ENCODE measurements at regions not wholly inside any gene's neighbourhood (a gene's known extent, or its start where the extent isn't known, plus 50 kb on each side); places are given as distances from the start of the nearest gene placed in this dataset.
"Not testable (repeated sequence)": the region's sequence is repeated elsewhere in the genome, so short reads cannot be mapped to it uniquely, and the experiment has no call there.

DNA sequence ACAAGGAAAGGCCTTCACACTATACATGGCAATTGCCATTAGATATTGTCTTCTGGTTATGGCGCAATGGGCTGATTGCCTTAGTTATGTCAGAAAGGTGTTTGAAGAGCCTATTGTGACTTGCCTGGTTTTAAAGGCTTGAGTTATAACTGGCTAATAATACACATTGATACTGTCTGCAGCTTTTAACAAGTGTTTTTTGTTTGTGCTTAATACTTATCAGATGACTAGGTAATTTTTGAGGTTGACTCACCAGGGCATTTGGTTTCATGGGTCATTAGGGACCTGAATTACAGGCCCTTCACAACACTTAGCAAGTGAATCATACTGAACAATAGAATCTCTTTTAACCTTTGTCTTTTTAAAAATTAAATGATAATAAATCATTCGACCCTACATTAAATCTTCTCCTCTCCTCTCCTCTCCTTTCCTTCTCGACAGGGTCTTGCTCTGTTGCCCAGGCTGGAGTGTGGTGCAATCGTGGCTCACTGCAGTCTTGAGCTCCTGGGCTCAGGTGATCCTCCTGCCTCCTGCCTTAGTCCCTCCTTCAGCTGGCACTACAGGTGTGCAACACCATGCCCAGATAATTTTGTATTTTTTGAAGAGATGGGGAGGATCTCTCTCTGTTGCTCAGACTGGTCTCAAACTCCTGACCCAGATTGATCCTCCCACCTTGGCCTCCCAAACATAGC, 196.3 kb downstream of the JCAD start:
- Histone ChIP-seq H3K36me3 (ENCODE audit: low read depth) (no peaks in the 10 kb centered on the region), H3K9me3 (ENCODE audit: low read depth) (no peaks in the 10 kb centered on the region), H3K4me3 (no peak overlapping the region), H3F3A (ENCODE audit: insufficient read depth) (peaks cover 37% of the 10 kb centered on the region), H3K4me2 (ENCODE audit: unreplicated experiment) (peak overlapping the region; percentile 6), H3K79me2 (ENCODE audit: insufficient read depth) (no peaks in the 10 kb centered on the region), H3K4me1 (ENCODE audit: insufficient read depth) (peaks cover 36% of the 10 kb centered on the region), H3K27ac (no peak overlapping the region), H4K20me1 (ENCODE audit: insufficient read depth) (no peaks in the 10 kb centered on the region), H3K9ac (no peak overlapping the region), H2AFZ (no peak overlapping the region), H3K27me3 (replicated peaks; ENCODE audit: insufficient read depth) (peaks cover 24% of the 10 kb centered on the region), H3K9me2 (ENCODE audit: insufficient read depth) (no peaks in the 10 kb centered on the region)
- peak; percentile 79 for DNase-seq
- in situ Hi-C loops (cut with MboI) = no loop called here
- TF ChIP-seq EZH2 (IDR thresholded peaks at IDR 0.05; ENCODE audit: insufficient read depth, poor library complexity, severe bottlenecking) (no peak), EZH2phosphoT487 (IDR thresholded peaks at IDR 0.05; ENCODE audit: insufficient read depth, low read depth) (peak; percentile 86; the same call in 1 of the 2 replicates)
- 32 to 36% methylated on average over 4 of the region's 4 CpGs for WGBS, 2 experiments (ENCODE audit: low coverage in 1 of 2, low lambda C conversion rate in 2 of 2, missing lambda C conversion rate in 2 of 2)

DNA sequence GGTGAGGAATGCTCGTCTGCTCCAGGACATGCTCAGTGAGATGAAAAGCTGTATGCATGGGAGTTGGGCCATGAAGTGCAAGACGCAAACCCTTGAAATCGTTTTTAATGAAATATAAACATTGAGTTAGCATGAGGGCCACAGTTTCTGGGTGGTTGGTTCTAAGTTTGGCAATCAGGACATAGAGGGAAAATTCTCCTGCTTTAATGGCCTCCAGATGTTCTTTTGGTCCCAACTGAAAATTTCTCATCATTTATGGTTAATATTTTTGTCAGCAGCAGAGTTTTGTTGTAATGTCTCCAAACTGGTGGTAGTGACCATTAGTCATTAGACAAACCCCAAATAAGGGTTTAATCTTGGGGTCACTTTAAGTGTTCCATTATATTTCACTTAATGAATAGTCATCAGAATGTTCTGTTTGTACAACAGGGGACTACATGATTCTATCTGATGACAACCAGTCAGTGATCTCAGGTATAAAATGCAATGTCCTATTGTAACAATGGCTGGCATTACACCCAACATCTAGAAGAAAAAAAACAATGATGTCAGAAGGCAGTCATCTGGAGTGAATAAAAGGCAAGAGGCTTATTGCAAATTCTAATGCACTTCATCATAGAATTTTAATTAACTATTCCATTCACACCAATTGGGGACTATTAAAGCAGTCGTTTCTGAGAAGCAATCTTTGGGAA, 197.4 kb downstream of the JCAD start:
- Histone ChIP-seq H3K27me3 (replicated peaks; ENCODE audit: insufficient read depth) (peaks cover 31% of the 10 kb centered on the region), H3K9ac (no peak overlapping the region), H3K9me2 (ENCODE audit: insufficient read depth) (no peaks in the 10 kb centered on the region), H3K79me2 (ENCODE audit: insufficient read depth) (no peaks in the 10 kb centered on the region), H3K4me2 (ENCODE audit: unreplicated experiment) (peak overlapping the region; percentile 0), H2AFZ (no peak overlapping the region), H3K4me1 (ENCODE audit: insufficient read depth) (peaks cover 36% of the 10 kb centered on the region), H3K9me3 (ENCODE audit: low read depth) (no peaks in the 10 kb centered on the region), H3K4me3 (no peak overlapping the region), H4K20me1 (ENCODE audit: insufficient read depth) (no peaks in the 10 kb centered on the region), H3K27ac (0 out of 2 replicates have a peak overlapping the region, but pooled peaks have one; percentile 4), H3K36me3 (ENCODE audit: low read depth) (no peaks in the 10 kb centered on the region), H3F3A (ENCODE audit: insufficient read depth) (peaks cover 37% of the 10 kb centered on the region)
- in situ Hi-C loops (cut with MboI) = no loop called here
- DNase-seq = peak; percentile 65
- 7 to 13% methylated on average over 4 of the region's 4 CpGs for WGBS, 2 experiments (ENCODE audit: low coverage in 1 of 2, low lambda C conversion rate in 2 of 2, missing lambda C conversion rate in 2 of 2)
- TF ChIP-seq EZH2phosphoT487 (IDR thresholded peaks at IDR 0.05; ENCODE audit: insufficient read depth, low read depth) = 0 out of 2 replicates have a peak, but pooled peaks have one; percentile 56
- no peak for TF ChIP-seq EZH2 (IDR thresholded peaks at IDR 0.05; ENCODE audit: insufficient read depth, poor library complexity, severe bottlenecking)

- H3K4me2 ChIP-seq (ENCODE audit: unreplicated experiment); H3K9me3 ChIP-seq (ENCODE audit: low read depth); H3K79me2 ChIP-seq (ENCODE audit: insufficient read depth); H3K27ac ChIP-seq; H3K9ac ChIP-seq; DNase-seq; H3K36me3 ChIP-seq (ENCODE audit: low read depth); H3K9me2 ChIP-seq (ENCODE audit: insufficient read depth); in situ Hi-C loops (cut with MboI); H2AFZ ChIP-seq; H4K20me1 ChIP-seq (ENCODE audit: insufficient read depth); H3K4me3 ChIP-seq: not testable (repeated sequence)
- 67 to 70% methylated on average over 5 of the region's 5 CpGs for WGBS, 2 experiments (ENCODE audit: low coverage in 1 of 2, low lambda C conversion rate in 2 of 2, missing lambda C conversion rate in 2 of 2)
- Histone ChIP-seq H3K27me3 (replicated peaks; ENCODE audit: insufficient read depth) (peaks cover 32% of the 10 kb centered on the region), H3K4me1 (ENCODE audit: insufficient read depth) (peaks cover 36% of the 10 kb centered on the region), H3F3A (ENCODE audit: insufficient read depth) (peaks cover 37% of the 10 kb centered on the region)
Observed at GRCh38 chr10:29861231-29861630, 198.2 kb downstream of the JCAD start.

DNA sequence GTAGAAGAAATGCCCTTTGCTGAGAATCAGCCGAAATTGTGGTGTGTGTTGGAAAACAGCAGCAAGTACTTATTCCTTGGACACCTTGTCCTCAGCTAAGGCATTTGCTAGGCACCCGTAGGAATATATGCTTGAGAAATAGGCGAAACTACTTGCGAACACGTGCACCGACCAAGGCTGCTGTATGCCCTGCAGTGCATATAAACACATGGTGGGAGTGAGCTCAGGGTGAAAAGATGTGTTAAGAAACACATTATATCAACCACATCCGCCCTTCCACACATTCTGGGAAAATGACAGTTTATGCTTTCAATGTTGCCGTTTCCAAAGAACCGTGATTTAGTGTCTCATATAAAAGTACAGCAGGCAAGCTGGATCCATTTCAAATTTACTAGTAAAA, 199.2 kb downstream of the JCAD start:
- Histone ChIP-seq H3K79me2 (ENCODE audit: insufficient read depth) (no peaks in the 10 kb centered on the region), H3K4me3 (peak overlapping the region; percentile 1), H3K9ac (no peak overlapping the region), H2AFZ (no peak overlapping the region), H3K9me2 (ENCODE audit: insufficient read depth) (no peaks in the 10 kb centered on the region), H4K20me1 (ENCODE audit: insufficient read depth) (no peaks in the 10 kb centered on the region), H3K36me3 (ENCODE audit: low read depth) (no peaks in the 10 kb centered on the region), H3F3A (ENCODE audit: insufficient read depth) (peaks cover 37% of the 10 kb centered on the region), H3K4me1 (ENCODE audit: insufficient read depth) (peaks cover 36% of the 10 kb centered on the region), H3K9me3 (ENCODE audit: low read depth) (no peaks in the 10 kb centered on the region), H3K27me3 (replicated peaks; ENCODE audit: insufficient read depth) (peaks cover 25% of the 10 kb centered on the region), H3K27ac (no peak overlapping the region; the same call in 1 of the 2 replicates), H3K4me2 (ENCODE audit: unreplicated experiment) (peak overlapping the region; percentile 37)
- in situ Hi-C loops (cut with MboI) = no loop called here
- TF ChIP-seq EZH2phosphoT487 (IDR thresholded peaks at IDR 0.05; ENCODE audit: insufficient read depth, low read depth) (peak; percentile 77; the same call in 1 of the 2 replicates), EZH2 (IDR thresholded peaks at IDR 0.05; ENCODE audit: insufficient read depth, poor library complexity, severe bottlenecking) (no peak)
- 3 to 4% methylated on average over 9 of the region's 9 CpGs for WGBS, 2 experiments (ENCODE audit: low coverage in 1 of 2, low lambda C conversion rate in 2 of 2, missing lambda C conversion rate in 2 of 2)
- peak; percentile 78 for DNase-seq

All from GM23248 (cell line).